GM12891 (cell line): ENCODE measurements at regions not wholly inside any gene's neighbourhood (a gene's known extent, or its start where the extent isn't known, plus 50 kb on each side); places are given as distances from the start of the nearest gene placed in this dataset.

Experiments used
- PAX5 ChIP-seq: IDR thresholded peaks from 2 replicates; pipeline ENCODE4 v1.6.1; 2011; ENCODE audit warnings: low read length, moderate library complexity, mild to moderate bottlenecking; ENCODE audit not compliant: insufficient read depth, severe bottlenecking
- POLR2A ChIP-seq: IDR thresholded peaks from 2 replicates; pipeline ENCODE4 v1.6.1; 2011; ENCODE audit warnings: low read depth, low read length, control low read depth
- POLR2AphosphoS5 ChIP-seq: IDR thresholded peaks from 2 replicates; pipeline ENCODE4 v1.6.1; 2011; ENCODE audit warnings: low read depth, low read length, control low read depth
- POU2F2 ChIP-seq: IDR thresholded peaks from 2 replicates; pipeline ENCODE4 v1.6.1; 2011; ENCODE audit warnings: low read depth, mild to moderate bottlenecking, control low read depth, low read length, moderate library complexity
- SPI1 ChIP-seq: IDR thresholded peaks from 2 replicates; pipeline ENCODE4 v1.6.1; 2011; ENCODE audit warnings: low read depth, low read length, control low read depth
- TAF1 ChIP-seq: IDR thresholded peaks from 2 replicates; pipeline ENCODE4 v1.6.1; 2011; ENCODE audit warnings: low read depth, low read length, control low read depth

- no peak for TF ChIP-seq POLR2AphosphoS5
- no peak for TF ChIP-seq TAF1
- no peak for TF ChIP-seq POLR2A
- no peak for TF ChIP-seq SPI1
- no peak for TF ChIP-seq PAX5
- TF ChIP-seq POU2F2 = no peak
Observed at GRCh38 chr2:832635-833034, 118.0 kb upstream of the SNTG2 start.
